Tibial nerve (tissue), 4 donors: ENCODE measurements at regions not wholly inside any gene's neighbourhood (a gene's known extent, or its start where the extent isn't known, plus 50 kb on each side); places are given as distances from the start of the nearest gene placed in this dataset.

Experiments used
- DNase-seq, 2 donors: peaks; one replicate each; pipeline ENCODE4 v3.0.0-alpha.2; 2019; ENCODE audit warnings: low spot score in 2 of 2
- H3K27ac ChIP-seq, 4 donors: fragments of 200-600 bp; sonication (generic) in 3 of 4; one replicate each; pipeline ENCODE4 v1.5.1; 2017 to 2019; ENCODE audit warnings: mild to moderate bottlenecking in 1 of 4
- H3K27me3 ChIP-seq, 2 donors: fragments of 200-600 bp; sonication (generic) in 1 of 2; one replicate each; pipeline versions ENCODE4 v1.5.1 to v1.6.0; 2017 to 2019
- H3K36me3 ChIP-seq, 3 donors: fragments of 200-600 bp; sonication (generic); one replicate each; pipeline ENCODE4 v1.5.1; 2018 to 2019
- H3K4me1 ChIP-seq, 4 donors: fragments of 200-600 bp; sonication (generic) in 3 of 4; one replicate each; pipeline ENCODE4 v1.5.1; 2017 to 2019
- H3K4me3 ChIP-seq, 4 donors: fragments of 200-600 bp; sonication (generic) in 3 of 4; one replicate each; pipeline ENCODE4 v1.5.1; 2017 to 2019; ENCODE audit warnings: mild to moderate bottlenecking in 1 of 4, moderate library complexity in 1 of 4
- H3K9me3 ChIP-seq, 4 donors: fragments of 200-600 bp; sonication (generic) in 3 of 4; one replicate each; pipeline ENCODE4 v1.5.1; 2017 to 2019
- CTCF ChIP-seq, 5 experiments: fragments of 200-600 bp in 3 of 5; fragments of 450-650 bp in 2 of 5; sonication (generic) in 3 of 5; IDR thresholded peaks; one replicate each; pipeline ENCODE4 v1.5.1; 2016 to 2019; ENCODE audit warnings: antibody characterized with exemption in 5 of 5, mild to moderate bottlenecking in 3 of 5, moderate library complexity in 2 of 5
- EP300 ChIP-seq, 2 donors: sonication (generic); formaldehyde crosslinking; IDR thresholded peaks; one replicate each; pipeline ENCODE4 v1.6.1; 2017; ENCODE audit warnings: antibody characterized with exemption in 2 of 2, mild to moderate bottlenecking in 1 of 2
- POLR2A ChIP-seq, 2 donors: fragments of 450-650 bp; IDR thresholded peaks; one replicate each; pipeline ENCODE4 v1.6.1; 2017; ENCODE audit warnings: antibody characterized with exemption in 2 of 2, mild to moderate bottlenecking in 2 of 2, moderate library complexity in 2 of 2
- WGBS, 2 donors: methylation state at CpG; one replicate each; pipeline ENCODE4 v1.1.5; 2018; 5-methylcytosine and 5-hydroxymethylcytosine counted together

GRCh38 chr5:147979761-147980160 is 73.4 kb upstream of the C5orf46 start:
- Histone ChIP-seq H3K9me3 (peaks cover 0 to 7% (median 0%) of the 10 kb centered on the region in 4 donors), H3K36me3 (no peaks in the 10 kb centered on the region), H3K27ac (no peak overlapping the region), H3K27me3 (no peaks in the 10 kb centered on the region), H3K4me3 (no peak overlapping the region), H3K4me1 (no peaks in the 10 kb centered on the region)
- DNase-seq, result no peak
- WGBS, 2 donors, result 80 to 88% methylated on average over 1 of the region's 1 CpG
- TF ChIP-seq EP300 (IDR thresholded peaks at IDR 0.05) (no peak), POLR2A (IDR thresholded peaks at IDR 0.05) (no peak), CTCF (IDR thresholded peaks at IDR 0.05) (no peak)

GRCh38 chr5:147972076-147972840 is 65.9 kb upstream of the C5orf46 start:
- Histone ChIP-seq H3K27ac (no peak overlapping the region), H3K9me3 (no peaks in the 10 kb centered on the region), H3K27me3 (no peaks in the 10 kb centered on the region), H3K36me3 (no peaks in the 10 kb centered on the region), H3K4me3 (no peak overlapping the region), H3K4me1 (no peaks in the 10 kb centered on the region)
- DNase-seq, result no peak
- TF ChIP-seq CTCF (IDR thresholded peaks at IDR 0.05) (no peak), EP300 (IDR thresholded peaks at IDR 0.05) (no peak), POLR2A (IDR thresholded peaks at IDR 0.05) (no peak)
- 90 to 91% methylated on average over 7 of the region's 7 CpGs for WGBS, 2 donors

- Histone ChIP-seq H3K9me3 (no peaks in the 10 kb centered on the region), H3K36me3 (no peaks in the 10 kb centered on the region), H3K4me3 (no peak overlapping the region), H3K27ac (no peak overlapping the region), H3K4me1 (no peaks in the 10 kb centered on the region), H3K27me3 (no peaks in the 10 kb centered on the region)
- 73 to 88% methylated on average over 2 of the region's 2 CpGs for WGBS, 2 donors
- no peak for DNase-seq
- TF ChIP-seq EP300 (IDR thresholded peaks at IDR 0.05) (no peak), CTCF (IDR thresholded peaks at IDR 0.05) (no peak), POLR2A (IDR thresholded peaks at IDR 0.05) (no peak)
Observed at GRCh38 chr5:147971472-147971871, 65.1 kb upstream of the C5orf46 start.

- H3K27ac ChIP-seq, result no peak overlapping the region
- H3K9me3 ChIP-seq, result no peaks in the 10 kb centered on the region
- H3K4me1 ChIP-seq, result peaks cover 0 to 7% (median 0%) of the 10 kb centered on the region in 4 donors
- no peak for TF ChIP-seq EP300 (IDR thresholded peaks at IDR 0.05)
- TF ChIP-seq POLR2A (IDR thresholded peaks at IDR 0.05), result no peak
- TF ChIP-seq CTCF (IDR thresholded peaks at IDR 0.05), result no peak
- no peak for DNase-seq
- H3K27me3 ChIP-seq, result no peaks in the 10 kb centered on the region
- WGBS, 2 donors, result 67 to 81% methylated on average over 4 of the region's 4 CpGs
- no peak overlapping the region for H3K4me3 ChIP-seq
- no peaks in the 10 kb centered on the region for H3K36me3 ChIP-seq
Observed at GRCh38 chr5:147968855-147969254, 62.5 kb upstream of the C5orf46 start.

- H3K4me3 ChIP-seq, result no peak overlapping the region
- peaks cover 0 to 8% (median 0%) of the 10 kb centered on the region in 4 donors for H3K4me1 ChIP-seq
- DNase-seq, result no peak
- TF ChIP-seq EP300 (IDR thresholded peaks at IDR 0.05), result no peak
- no peak for TF ChIP-seq CTCF (IDR thresholded peaks at IDR 0.05)
- no peak for TF ChIP-seq POLR2A (IDR thresholded peaks at IDR 0.05)
- no peaks in the 10 kb centered on the region for H3K36me3 ChIP-seq
- H3K27ac ChIP-seq, result no peak overlapping the region
- no peaks in the 10 kb centered on the region for H3K9me3 ChIP-seq
- no peaks in the 10 kb centered on the region for H3K27me3 ChIP-seq
- WGBS, 2 donors, result 40 to 68% methylated on average over 4 of the region's 4 CpGs
Observed at GRCh38 chr5:147966829-147967228, 60.5 kb upstream of the C5orf46 start.
